Gastrocnemius medialis (tissue), 4 donors: ENCODE measurements at regions not wholly inside any gene's neighbourhood (a gene's known extent, or its start where the extent isn't known, plus 50 kb on each side); places are given as distances from the start of the nearest gene placed in this dataset.

Experiments
- ATAC-seq, 2 donors: fragments of 150-250 bp; one replicate each; pipeline ENCODE4 v1.9.1; 2016
- DNase-seq, 2 donors: peaks; one replicate each; pipeline ENCODE4 v3.0.0-alpha.2; 2019
- H3K27ac ChIP-seq, 4 donors: fragments of 200-600 bp; sonication (generic); 1 replicate in 1 of 4; 2 replicates in 3 of 4; pipeline ENCODE4 v1.5.1; 2016 to 2018; ENCODE audit warnings: mild to moderate bottlenecking in 2 of 4, moderate library complexity in 1 of 4
- H3K27me3 ChIP-seq, 3 donors: fragments of 200-600 bp; sonication (generic) in 2 of 3; 1 replicate in 1 of 3; 2 replicates in 2 of 3; pipeline versions ENCODE4 v1.5.1 to v1.6.0; 2016 to 2019; ENCODE audit warnings: mild to moderate bottlenecking in 1 of 3, moderate library complexity in 1 of 3
- H3K36me3 ChIP-seq, 2 donors: fragments of 200-600 bp; sonication (generic) in 1 of 2; one replicate each; pipeline ENCODE4 v1.5.1; 2017 to 2018
- H3K4me1 ChIP-seq, 2 donors: fragments of 200-600 bp; sonication (generic) in 1 of 2; one replicate each; pipeline ENCODE4 v1.5.1; 2016 to 2017; ENCODE audit warnings: mild to moderate bottlenecking in 2 of 2
- H3K4me3 ChIP-seq, 4 donors: fragments of 200-600 bp; sonication (generic) in 3 of 4; 1 replicate in 1 of 4; 2 replicates in 3 of 4; pipeline ENCODE4 v1.5.1; 2016 to 2019; ENCODE audit warnings: mild to moderate bottlenecking in 2 of 4
- H3K9me3 ChIP-seq, 3 donors: fragments of 200-600 bp; sonication (generic) in 2 of 3; 1 replicate in 1 of 3; 2 replicates in 2 of 3; pipeline ENCODE4 v1.5.1; 2016 to 2019
- POLR2A ChIP-seq, 2 donors: fragments of 450-650 bp; IDR thresholded peaks; one replicate each; pipeline ENCODE4 v1.6.1; 2017; ENCODE audit warnings: antibody characterized with exemption in 2 of 2, mild to moderate bottlenecking in 2 of 2, moderate library complexity in 2 of 2
- in situ Hi-C, 4 donors: fragments of 200-750 bp; cut with MboI; loops; one replicate each; pipeline versions ENCODE4 v1.15.0 to v1.8.0; 2017; ENCODE audit warnings: low sequenced_read_pairs in 4 of 4
- intact Hi-C: fragments of 100-400 bp; cut with DNase I; formaldehyde crosslinking; loops from one replicate; pipeline ENCODE4 v1.15.1; 2023; ENCODE audit warnings: low total_unique reads
- TF ChIP-seq, protein P1 (sequence below), 5 experiments: fragments of 450-650 bp in 3 of 5; fragments of 200-600 bp in 2 of 5; sonication (generic) in 2 of 5; IDR thresholded peaks in 4 of 5; conservative IDR thresholded peaks in 1 of 5; 1 replicate in 4 of 5; 2 replicates in 1 of 5; pipeline ENCODE4 v1.5.1; 2016 to 2019; ENCODE audit warnings: antibody characterized with exemption in 5 of 5, mild to moderate bottlenecking in 3 of 5, moderate library complexity in 3 of 5

DNA sequence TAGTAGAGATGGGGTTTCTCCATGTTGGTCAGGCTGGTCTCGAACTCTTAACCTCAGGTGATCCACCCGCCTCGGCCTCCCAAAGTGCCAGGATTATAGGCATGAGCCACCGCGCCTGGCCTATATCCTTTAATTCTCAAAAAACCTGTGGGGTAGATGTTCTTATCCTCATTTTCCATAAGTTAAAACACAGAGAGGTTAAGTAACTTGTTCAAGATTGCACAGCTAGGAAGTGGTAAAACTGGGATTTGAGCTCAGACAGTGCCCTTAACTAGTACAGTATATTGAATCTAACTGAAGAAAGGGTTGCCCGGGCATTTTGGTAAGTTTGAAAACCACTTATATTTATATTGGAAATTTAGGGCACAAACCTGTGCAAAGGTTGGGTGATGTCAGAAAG is 116.0 kb downstream of the GLUD2 start:
- Histone ChIP-seq H3K27me3 (no peaks in the 10 kb centered on the region), H3K36me3 (no peaks in the 10 kb centered on the region), H3K27ac (no peak overlapping the region), H3K4me1 (no peaks in the 10 kb centered on the region), H3K9me3 (no peaks in the 10 kb centered on the region), H3K4me3 (no peak overlapping the region)
- DNase-seq (no peak), ATAC-seq (no peak)
- intact Hi-C loops: no loop called here
- in situ Hi-C loops: no loop called here
- TF ChIP-seq, protein P1, sequence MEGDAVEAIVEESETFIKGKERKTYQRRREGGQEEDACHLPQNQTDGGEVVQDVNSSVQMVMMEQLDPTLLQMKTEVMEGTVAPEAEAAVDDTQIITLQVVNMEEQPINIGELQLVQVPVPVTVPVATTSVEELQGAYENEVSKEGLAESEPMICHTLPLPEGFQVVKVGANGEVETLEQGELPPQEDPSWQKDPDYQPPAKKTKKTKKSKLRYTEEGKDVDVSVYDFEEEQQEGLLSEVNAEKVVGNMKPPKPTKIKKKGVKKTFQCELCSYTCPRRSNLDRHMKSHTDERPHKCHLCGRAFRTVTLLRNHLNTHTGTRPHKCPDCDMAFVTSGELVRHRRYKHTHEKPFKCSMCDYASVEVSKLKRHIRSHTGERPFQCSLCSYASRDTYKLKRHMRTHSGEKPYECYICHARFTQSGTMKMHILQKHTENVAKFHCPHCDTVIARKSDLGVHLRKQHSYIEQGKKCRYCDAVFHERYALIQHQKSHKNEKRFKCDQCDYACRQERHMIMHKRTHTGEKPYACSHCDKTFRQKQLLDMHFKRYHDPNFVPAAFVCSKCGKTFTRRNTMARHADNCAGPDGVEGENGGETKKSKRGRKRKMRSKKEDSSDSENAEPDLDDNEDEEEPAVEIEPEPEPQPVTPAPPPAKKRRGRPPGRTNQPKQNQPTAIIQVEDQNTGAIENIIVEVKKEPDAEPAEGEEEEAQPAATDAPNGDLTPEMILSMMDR (IDR thresholded peaks at IDR 0.05 in 4 of 5, conservative IDR thresholded peaks at IDR 0.05 in 1 of 5): no peak
- TF ChIP-seq POLR2A (IDR thresholded peaks at IDR 0.05): no peak

DNA sequence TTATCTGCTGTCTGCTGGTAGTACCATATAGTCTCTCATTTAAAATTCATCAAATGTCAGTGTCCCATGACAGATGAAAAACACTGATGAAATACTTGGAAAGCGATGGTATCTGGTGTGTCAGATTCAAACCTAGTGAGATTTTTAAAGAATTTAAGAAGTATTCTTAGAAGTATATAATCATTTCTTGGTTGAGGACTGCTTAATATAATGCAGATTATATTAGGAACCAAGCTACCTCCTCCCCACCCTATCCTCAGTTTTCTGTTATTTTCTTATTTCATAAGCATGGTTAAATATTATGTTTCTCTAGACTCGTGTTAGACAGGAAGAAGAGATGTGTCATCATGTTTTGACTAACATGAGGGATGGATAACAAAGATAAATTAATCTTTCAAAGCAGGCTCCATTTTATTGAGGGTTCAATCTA is 118.5 kb downstream of the GLUD2 start:
- no peak overlapping the region for H3K27ac ChIP-seq
- H3K36me3 ChIP-seq: no peaks in the 10 kb centered on the region
- DNase-seq (no peak), ATAC-seq (no peak)
- H3K27me3 ChIP-seq: no peaks in the 10 kb centered on the region
- H3K4me1 ChIP-seq: no peaks in the 10 kb centered on the region
- in situ Hi-C loops (no loop called here), intact Hi-C loops (no loop called here)
- TF ChIP-seq, protein P1 (IDR thresholded peaks at IDR 0.05 in 4 of 5, conservative IDR thresholded peaks at IDR 0.05 in 1 of 5): no peak
- TF ChIP-seq POLR2A (IDR thresholded peaks at IDR 0.05): no peak
- H3K9me3 ChIP-seq: no peaks in the 10 kb centered on the region
- H3K4me3 ChIP-seq: no peak overlapping the region

DNA sequence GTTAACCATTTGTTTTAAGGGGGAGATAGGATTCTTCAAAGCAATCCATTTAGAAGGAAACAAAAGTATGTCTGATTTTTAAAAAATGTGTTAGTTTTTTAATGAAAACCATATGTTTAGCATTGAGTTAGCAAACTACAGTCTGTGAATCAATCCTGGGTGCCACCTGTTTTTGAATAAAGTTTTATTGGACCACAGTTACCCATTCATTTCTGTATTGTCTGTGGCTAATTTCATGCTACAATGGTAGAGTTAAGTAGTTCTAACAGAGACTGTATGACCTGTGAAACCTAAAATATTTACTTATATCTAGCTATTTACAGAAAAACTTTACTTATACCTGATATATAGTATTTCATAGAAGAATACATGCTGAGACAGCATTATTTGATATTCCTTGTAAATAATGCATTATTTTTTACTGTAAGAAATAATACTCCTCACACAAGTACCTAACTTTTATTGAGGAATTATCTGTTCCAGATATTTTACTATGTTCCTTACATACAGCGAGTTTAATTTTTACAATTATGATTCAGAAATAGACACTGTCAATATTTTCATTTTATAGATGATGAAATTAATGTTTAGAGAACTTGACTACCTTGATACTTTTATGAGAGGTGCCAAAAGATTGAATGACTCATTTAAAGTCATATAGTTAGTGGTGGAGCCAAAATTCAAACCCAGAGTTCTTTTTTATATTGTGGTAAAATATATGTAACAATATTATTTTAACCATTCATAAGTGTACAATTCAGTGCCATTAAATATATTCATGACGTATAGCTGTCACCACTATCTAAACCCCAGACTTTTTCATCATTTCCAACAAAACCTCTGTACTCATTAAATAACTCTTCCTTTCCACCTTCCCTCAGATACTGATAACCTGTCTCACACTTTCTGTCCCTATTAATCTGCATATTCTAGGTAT is 122.0 kb downstream of the GLUD2 start:
- TF ChIP-seq, protein P1 (IDR thresholded peaks at IDR 0.05 in 4 of 5, conservative IDR thresholded peaks at IDR 0.05 in 1 of 5): no peak
- no peak for TF ChIP-seq POLR2A (IDR thresholded peaks at IDR 0.05)
- Histone ChIP-seq H3K4me3 (no peak overlapping the region), H3K27me3 (no peaks in the 10 kb centered on the region), H3K9me3 (no peaks in the 10 kb centered on the region), H3K27ac (no peak overlapping the region), H3K36me3 (no peaks in the 10 kb centered on the region), H3K4me1 (no peaks in the 10 kb centered on the region)
- intact Hi-C loops: no loop called here
- no peak for ATAC-seq
- in situ Hi-C loops: no loop called here
- DNase-seq: no peak

DNA sequence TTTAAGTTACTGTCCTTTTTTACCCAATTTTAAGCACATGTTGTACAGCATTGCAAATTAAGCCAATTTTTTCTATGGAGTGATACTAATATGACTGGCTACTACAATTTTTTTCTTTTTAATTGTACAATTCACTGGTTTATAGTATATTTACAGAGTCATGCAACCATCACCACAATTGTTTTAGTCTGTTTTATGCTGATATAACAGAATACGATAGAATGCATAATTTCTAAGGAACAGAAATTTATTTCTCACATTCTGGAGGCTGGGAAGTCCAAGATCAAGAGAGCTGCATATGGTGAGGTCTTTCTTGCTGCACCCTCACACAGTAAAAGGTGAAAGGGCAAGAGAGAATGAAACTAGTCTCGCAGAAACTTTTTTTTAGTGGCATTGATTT is 125.3 kb downstream of the GLUD2 start:
- Histone ChIP-seq H3K4me1 (no peaks in the 10 kb centered on the region), H3K9me3 (no peaks in the 10 kb centered on the region), H3K27me3 (no peaks in the 10 kb centered on the region), H3K4me3 (no peak overlapping the region), H3K36me3 (no peaks in the 10 kb centered on the region), H3K27ac (no peak overlapping the region)
- in situ Hi-C loops: no loop called here
- no peak for DNase-seq
- no peak for ATAC-seq
- intact Hi-C loops: no loop called here
- TF ChIP-seq POLR2A (IDR thresholded peaks at IDR 0.05): no peak
- TF ChIP-seq, protein P1 (IDR thresholded peaks at IDR 0.05 in 4 of 5, conservative IDR thresholded peaks at IDR 0.05 in 1 of 5): no peak
